NB4 (cell line): ENCODE measurements at regions not wholly inside any gene's neighbourhood (a gene's known extent, or its start where the extent isn't known, plus 50 kb on each side); places are given as distances from the start of the nearest gene placed in this dataset.

ENCODE experiments used
- DNase-seq: peaks from one replicate; pipeline ENCODE4 v3.0.0; 2010; ENCODE audit warnings: low read depth
- H3K4me3 ChIP-seq: one replicate; pipeline ENCODE4 v1.5.1; 2011; ENCODE audit warnings: mild to moderate bottlenecking, low read depth, low read length, moderate library complexity
- CTCF ChIP-seq: IDR thresholded peaks from one replicate; pipeline ENCODE4 v1.5.1; 2012; ENCODE audit warnings: low read depth, low read length
- MYC ChIP-seq: IDR thresholded peaks from 2 replicates; pipeline ENCODE4 v1.6.1; 2011; ENCODE audit warnings: low read depth, low read length
- POLR2A ChIP-seq: IDR thresholded peaks from 2 replicates; pipeline ENCODE4 v1.6.1; 2011; ENCODE audit warnings: mild to moderate bottlenecking; ENCODE audit not compliant: insufficient read length; ENCODE audit errors: extremely low read depth
- TF ChIP-seq, protein P1 (sequence below): IDR thresholded peaks from 2 replicates; pipeline ENCODE4 v1.6.1; 2011; ENCODE audit warnings: low read depth, low read length

DNA sequence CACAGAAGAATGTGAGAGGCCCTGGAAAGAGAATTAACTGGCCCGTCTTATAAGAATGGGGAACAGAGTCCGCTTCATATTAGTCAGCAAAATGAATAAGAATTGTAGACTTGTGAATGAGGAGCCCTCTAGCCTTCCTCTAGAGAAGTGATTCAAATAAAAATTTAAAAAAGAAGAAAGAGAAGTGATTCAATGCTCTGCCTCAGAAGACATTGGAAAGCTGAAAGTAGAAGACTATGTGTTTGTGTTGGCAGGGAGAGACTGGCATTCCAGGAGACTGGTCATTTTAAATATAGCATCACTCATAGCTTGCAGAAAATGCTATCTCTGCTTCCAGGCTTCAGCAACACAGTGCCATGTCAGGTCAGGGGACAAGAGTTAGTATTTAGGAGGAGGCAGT, 190.6 kb upstream of the HS3ST3A1 start:
- H3K4me3 ChIP-seq: no peak overlapping the region
- TF ChIP-seq POLR2A (no peak), CTCF (no peak)
- DNase-seq: no peak

GRCh38 chr17:13793951-13794350, 192.2 kb upstream of the HS3ST3A1 start:
- DNase-seq: no peak
- no peak overlapping the region for H3K4me3 ChIP-seq
- TF ChIP-seq POLR2A (no peak), MYC (no peak), CTCF (no peak)

- no peak for DNase-seq
- no peak overlapping the region for H3K4me3 ChIP-seq
- no peak for TF ChIP-seq POLR2A
- TF ChIP-seq MYC: no peak
- TF ChIP-seq, protein P1, sequence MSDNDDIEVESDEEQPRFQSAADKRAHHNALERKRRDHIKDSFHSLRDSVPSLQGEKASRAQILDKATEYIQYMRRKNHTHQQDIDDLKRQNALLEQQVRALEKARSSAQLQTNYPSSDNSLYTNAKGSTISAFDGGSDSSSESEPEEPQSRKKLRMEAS: no peak
- no peak for TF ChIP-seq CTCF
Observed at GRCh38 chr17:13797863-13798262, 196.1 kb upstream of the HS3ST3A1 start.

GRCh38 chr17:13806092-13806491, 204.4 kb upstream of the HS3ST3A1 start:
- DNase-seq: no peak
- TF ChIP-seq, protein P1: no peak
- TF ChIP-seq MYC (no peak), POLR2A (no peak), CTCF (no peak)

GRCh38 chr17:13807103-13807502, 205.4 kb upstream of the HS3ST3A1 start:
- no peak overlapping the region for H3K4me3 ChIP-seq
- no peak for TF ChIP-seq CTCF
- no peak for TF ChIP-seq MYC
- TF ChIP-seq POLR2A: no peak
- TF ChIP-seq, protein P1: no peak
- no peak for DNase-seq

More at GRCh38 chr17:13806092-13806491, 204.4 kb upstream of the HS3ST3A1 start:
- no peak overlapping the region for H3K4me3 ChIP-seq

DNA sequence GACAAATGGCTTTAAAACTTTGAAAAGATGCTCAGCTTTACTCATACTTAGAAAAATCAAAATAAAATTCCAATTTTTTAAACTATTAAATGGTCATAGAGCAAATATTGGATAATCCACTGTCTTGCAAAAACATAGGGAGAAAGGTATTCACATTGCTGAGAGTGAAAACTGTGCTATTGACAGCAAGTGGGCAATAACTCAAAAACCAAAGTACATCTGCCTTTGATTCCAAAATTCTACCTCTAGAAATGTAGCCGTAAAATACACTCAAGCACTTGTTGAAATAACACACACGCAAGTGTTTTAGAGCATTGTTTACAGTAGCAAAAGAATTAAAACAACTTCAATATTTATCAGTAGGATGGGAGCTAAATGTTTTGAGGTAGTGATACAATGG, 210.6 kb upstream of the HS3ST3A1 start:
- no peak for DNase-seq
- TF ChIP-seq MYC: no peak
- no peak for TF ChIP-seq POLR2A
- TF ChIP-seq CTCF: no peak
- TF ChIP-seq, protein P1: no peak
- H3K4me3 ChIP-seq: no peak overlapping the region
